ENCODE measurements at regions not wholly inside any gene's neighbourhood (a gene's known extent, or its start where the extent isn't known, plus 50 kb on each side); places are given as distances from the start of the nearest gene placed in this dataset.
"Not testable (repeated sequence)": the region's sequence is repeated elsewhere in the genome, so short reads cannot be mapped to it uniquely, and the experiment has no call there.

GRCh38 chr5:154610321-154611154 lies 132.5 kb upstream of the HAND1 start:
- Histone ChIP-seq H3K4me1 (ENCODE audit: control insufficient read depth, insufficient read depth, low read length) (peaks cover 9% of the 10 kb centered on the region), H3K4me3 (ENCODE audit: low read length) (peak overlapping the region; percentile 47), H3K36me3 (ENCODE audit: control insufficient read depth, insufficient read depth, low read length) (no peaks in the 10 kb centered on the region), H3K27me3 (ENCODE audit: control insufficient read depth, insufficient read depth, low read length) (peaks cover 11% of the 10 kb centered on the region), H3K27ac (ENCODE audit: low read depth, low read length) (no peak overlapping the region), H3K9ac (ENCODE audit: low read length) (no peak overlapping the region)

DNA sequence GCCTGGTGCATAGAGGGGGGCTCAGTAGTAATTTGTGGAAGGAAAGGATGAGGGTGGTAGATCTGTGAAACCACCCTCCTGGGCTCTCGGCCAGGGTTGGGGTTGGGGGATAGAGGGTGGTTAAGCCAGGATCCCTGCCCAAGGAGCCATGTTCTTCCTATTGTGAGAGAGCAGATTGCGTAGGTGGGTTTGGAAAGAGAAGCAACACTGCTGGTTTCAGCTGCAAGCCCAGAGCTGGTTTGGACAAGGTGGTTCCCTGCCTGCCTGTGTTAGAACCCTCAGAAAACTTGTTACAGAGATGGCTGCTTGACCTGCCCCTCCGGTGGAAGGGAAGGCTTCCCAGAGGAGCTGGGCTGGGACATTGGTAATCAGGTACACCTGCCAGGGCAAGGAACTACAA lies 131.2 kb upstream of the HAND1 start:
- no peak overlapping the region for H3K9ac ChIP-seq (ENCODE audit: low read length)
- no peaks in the 10 kb centered on the region for H3K36me3 ChIP-seq (ENCODE audit: control insufficient read depth, insufficient read depth, low read length)
- H3K27me3 ChIP-seq (ENCODE audit: control insufficient read depth, insufficient read depth, low read length) = peaks cover 16% of the 10 kb centered on the region
- H3K4me3 ChIP-seq (ENCODE audit: low read length) = no peak overlapping the region
- peaks cover 17% of the 10 kb centered on the region for H3K4me1 ChIP-seq (ENCODE audit: control insufficient read depth, insufficient read depth, low read length)
- H3K27ac ChIP-seq (ENCODE audit: low read depth, low read length) = no peak overlapping the region

- H3K4me1 ChIP-seq (ENCODE audit: control insufficient read depth, insufficient read depth, low read length) = peaks cover 18% of the 10 kb centered on the region
- H3K4me3 ChIP-seq (ENCODE audit: low read length) = no peak overlapping the region
- H3K9ac ChIP-seq (ENCODE audit: low read length) = no peak overlapping the region
- no peak overlapping the region for H3K27ac ChIP-seq (ENCODE audit: low read depth, low read length)
- H3K27me3 ChIP-seq (ENCODE audit: control insufficient read depth, insufficient read depth, low read length) = peaks cover 16% of the 10 kb centered on the region
- no peaks in the 10 kb centered on the region for H3K36me3 ChIP-seq (ENCODE audit: control insufficient read depth, insufficient read depth, low read length)
Measured at GRCh38 chr5:154608531-154609011, 130.5 kb upstream of the HAND1 start.

GRCh38 chr5:154607746-154608145 lies 129.7 kb upstream of the HAND1 start:
- Histone ChIP-seq H3K4me3 (ENCODE audit: low read length) (no peak overlapping the region), H3K27me3 (ENCODE audit: control insufficient read depth, insufficient read depth, low read length) (peaks cover 19% of the 10 kb centered on the region), H3K36me3 (ENCODE audit: control insufficient read depth, insufficient read depth, low read length) (no peaks in the 10 kb centered on the region), H3K9ac (ENCODE audit: low read length) (no peak overlapping the region), H3K27ac (ENCODE audit: low read depth, low read length) (no peak overlapping the region), H3K4me1 (ENCODE audit: control insufficient read depth, insufficient read depth, low read length) (peaks cover 18% of the 10 kb centered on the region)

DNA sequence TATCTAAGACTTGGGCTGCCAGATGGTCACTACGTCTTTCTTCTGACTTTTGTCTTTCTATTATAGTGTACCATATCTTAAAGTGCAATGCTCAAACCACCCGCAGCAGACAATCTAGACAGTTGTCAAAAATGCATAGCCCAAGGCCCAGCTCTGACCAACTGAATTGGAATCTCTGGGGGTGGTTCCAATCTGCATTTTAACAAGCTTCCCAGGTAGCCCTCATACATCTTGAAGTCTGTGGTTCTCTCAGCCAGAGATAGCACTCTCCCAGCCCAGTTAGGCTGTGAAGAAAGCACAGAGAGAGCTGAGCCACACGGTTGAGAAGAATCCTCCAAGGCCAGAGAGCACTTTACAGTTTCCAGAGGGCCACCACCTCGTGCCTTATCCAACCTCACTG lies 128.2 kb upstream of the HAND1 start:
- no peak overlapping the region for H3K4me3 ChIP-seq (ENCODE audit: low read length)
- peaks cover 18% of the 10 kb centered on the region for H3K4me1 ChIP-seq (ENCODE audit: control insufficient read depth, insufficient read depth, low read length)
- H3K36me3 ChIP-seq (ENCODE audit: control insufficient read depth, insufficient read depth, low read length) = no peaks in the 10 kb centered on the region
- H3K9ac ChIP-seq (ENCODE audit: low read length) = no peak overlapping the region
- no peak overlapping the region for H3K27ac ChIP-seq (ENCODE audit: low read depth, low read length)
- peaks cover 15% of the 10 kb centered on the region for H3K27me3 ChIP-seq (ENCODE audit: control insufficient read depth, insufficient read depth, low read length)

GRCh38 chr5:154603953-154604679 lies 126.1 kb upstream of the HAND1 start:
- H3K9ac ChIP-seq (ENCODE audit: low read length) = no peak overlapping the region
- H3K36me3 ChIP-seq (ENCODE audit: control insufficient read depth, insufficient read depth, low read length) = no peaks in the 10 kb centered on the region
- peaks cover 8% of the 10 kb centered on the region for H3K27me3 ChIP-seq (ENCODE audit: control insufficient read depth, insufficient read depth, low read length)
- peaks cover 18% of the 10 kb centered on the region for H3K4me1 ChIP-seq (ENCODE audit: control insufficient read depth, insufficient read depth, low read length)
- peak overlapping the region; percentile 19 for H3K4me3 ChIP-seq (ENCODE audit: low read length)
- no peak overlapping the region for H3K27ac ChIP-seq (ENCODE audit: low read depth, low read length)

DNA sequence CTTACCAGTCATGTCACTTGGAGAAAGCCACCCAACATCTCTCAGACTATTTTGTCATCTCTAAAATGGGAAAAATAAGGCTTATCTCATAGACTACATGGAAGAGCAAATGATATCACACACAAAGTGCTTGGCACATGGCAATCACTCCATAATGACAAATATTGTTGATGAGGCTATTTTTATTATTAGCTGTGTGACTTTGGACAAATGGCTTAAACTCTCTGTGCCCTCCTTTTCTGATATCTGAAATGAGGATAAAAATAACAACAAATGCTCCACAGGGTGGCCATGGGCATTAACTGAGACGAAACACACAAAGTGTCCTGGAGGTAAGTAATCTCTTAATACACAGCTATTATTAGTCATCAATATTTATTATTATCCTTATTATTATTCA lies 125.5 kb upstream of the HAND1 start:
- H3K9ac ChIP-seq (ENCODE audit: low read length) = no peak overlapping the region
- no peak overlapping the region for H3K27ac ChIP-seq (ENCODE audit: low read depth, low read length)
- H3K36me3 ChIP-seq (ENCODE audit: control insufficient read depth, insufficient read depth, low read length) = no peaks in the 10 kb centered on the region
- H3K4me3 ChIP-seq (ENCODE audit: low read length) = no peak overlapping the region
- H3K27me3 ChIP-seq (ENCODE audit: control insufficient read depth, insufficient read depth, low read length) = peaks cover 8% of the 10 kb centered on the region
- peaks cover 18% of the 10 kb centered on the region for H3K4me1 ChIP-seq (ENCODE audit: control insufficient read depth, insufficient read depth, low read length)

GRCh38 chr5:154603011-154603410 lies 125.0 kb upstream of the HAND1 start:
- Histone ChIP-seq H3K4me3 (ENCODE audit: low read length) (no peak overlapping the region), H3K4me1 (ENCODE audit: control insufficient read depth, insufficient read depth, low read length) (peaks cover 18% of the 10 kb centered on the region), H3K36me3 (ENCODE audit: control insufficient read depth, insufficient read depth, low read length) (no peaks in the 10 kb centered on the region), H3K27ac (ENCODE audit: low read depth, low read length) (no peak overlapping the region), H3K9ac (ENCODE audit: low read length) (no peak overlapping the region), H3K27me3 (ENCODE audit: control insufficient read depth, insufficient read depth, low read length) (peaks cover 8% of the 10 kb centered on the region)

DNA sequence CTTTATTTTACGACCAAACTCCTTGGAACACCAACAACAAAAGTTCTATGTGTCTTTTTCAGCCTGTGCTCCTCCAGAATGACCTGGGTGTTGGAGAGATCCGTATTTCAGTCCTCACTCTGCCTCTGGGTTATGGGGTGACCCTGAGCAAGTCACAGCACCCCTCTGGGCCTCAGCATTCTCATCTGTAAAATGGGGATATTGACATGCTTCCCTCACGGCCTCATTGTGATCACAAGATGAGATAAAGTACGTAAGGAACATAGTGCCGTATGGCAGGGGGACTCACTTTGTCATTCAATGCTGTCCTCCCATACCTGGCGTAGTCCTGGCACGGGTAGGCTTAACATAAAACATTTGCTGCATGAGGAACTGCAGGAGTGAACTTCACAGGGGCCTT lies 123.0 kb upstream of the HAND1 start:
- Histone ChIP-seq H3K36me3 (ENCODE audit: control insufficient read depth, insufficient read depth, low read length) (no peaks in the 10 kb centered on the region), H3K4me1 (ENCODE audit: control insufficient read depth, insufficient read depth, low read length) (peaks cover 9% of the 10 kb centered on the region)

GRCh38 chr5:154598021-154598420 lies 120.0 kb upstream of the HAND1 start:
- no peak overlapping the region for H3K27ac ChIP-seq (ENCODE audit: low read depth, low read length)

More for the DNA sequence above, 123.0 kb upstream of the HAND1 start:
- no peak overlapping the region for H3K4me3 ChIP-seq (ENCODE audit: low read length)
- no peak overlapping the region for H3K27ac ChIP-seq (ENCODE audit: low read depth, low read length)
- H3K9ac ChIP-seq (ENCODE audit: low read length) = no peak overlapping the region
- peaks cover 8% of the 10 kb centered on the region for H3K27me3 ChIP-seq (ENCODE audit: control insufficient read depth, insufficient read depth, low read length)

GRCh38 chr5:154596844-154597243 lies 118.8 kb upstream of the HAND1 start:
- not testable (repeated sequence) for H3K4me1 ChIP-seq (ENCODE audit: control insufficient read depth, insufficient read depth, low read length); H3K36me3 ChIP-seq (ENCODE audit: control insufficient read depth, insufficient read depth, low read length); H3K27me3 ChIP-seq (ENCODE audit: control insufficient read depth, insufficient read depth, low read length); H3K27ac ChIP-seq (ENCODE audit: low read depth, low read length); H3K9ac ChIP-seq (ENCODE audit: low read length); H3K4me3 ChIP-seq (ENCODE audit: low read length)

More at GRCh38 chr5:154598021-154598420, 120.0 kb upstream of the HAND1 start:
- H3K27me3 ChIP-seq (ENCODE audit: control insufficient read depth, insufficient read depth, low read length) = peaks cover 1% of the 10 kb centered on the region
- no peak overlapping the region for H3K9ac ChIP-seq (ENCODE audit: low read length)
- H3K4me3 ChIP-seq (ENCODE audit: low read length) = no peak overlapping the region
- H3K36me3 ChIP-seq (ENCODE audit: control insufficient read depth, insufficient read depth, low read length) = no peaks in the 10 kb centered on the region
- no peaks in the 10 kb centered on the region for H3K4me1 ChIP-seq (ENCODE audit: control insufficient read depth, insufficient read depth, low read length)

GRCh38 chr5:154595662-154596061 lies 117.6 kb upstream of the HAND1 start:
- Histone ChIP-seq H3K9ac (ENCODE audit: low read length) (no peak overlapping the region), H3K27ac (ENCODE audit: low read depth, low read length) (no peak overlapping the region), H3K36me3 (ENCODE audit: control insufficient read depth, insufficient read depth, low read length) (no peaks in the 10 kb centered on the region), H3K4me3 (ENCODE audit: low read length) (no peak overlapping the region), H3K4me1 (ENCODE audit: control insufficient read depth, insufficient read depth, low read length) (no peaks in the 10 kb centered on the region), H3K27me3 (ENCODE audit: control insufficient read depth, insufficient read depth, low read length) (no peaks in the 10 kb centered on the region)
